Astrocyte (in vitro differentiated cells and primary cell): ENCODE measurements at regions not wholly inside any gene's neighbourhood (a gene's known extent, or its start where the extent isn't known, plus 50 kb on each side); places are given as distances from the start of the nearest gene placed in this dataset.

Source experiments
- EZH2 ChIP-seq: IDR thresholded peaks from 2 replicates; pipeline ENCODE4 v1.6.1; 2012; ENCODE audit warnings: mild to moderate bottlenecking, low read length, inconsistent platforms; ENCODE audit not compliant: insufficient read depth
- TF ChIP-seq, protein P1 (sequence below): IDR thresholded peaks from 2 replicates; pipeline ENCODE4 v1.5.1; 2011; ENCODE audit warnings: low read depth, mild to moderate bottlenecking, inconsistent platforms, low read length, moderate library complexity; ENCODE audit not compliant: insufficient read depth

GRCh38 chr9:135345775-135346433 is 133.7 kb upstream of the PPP1R26 start:
- TF ChIP-seq, protein P1, sequence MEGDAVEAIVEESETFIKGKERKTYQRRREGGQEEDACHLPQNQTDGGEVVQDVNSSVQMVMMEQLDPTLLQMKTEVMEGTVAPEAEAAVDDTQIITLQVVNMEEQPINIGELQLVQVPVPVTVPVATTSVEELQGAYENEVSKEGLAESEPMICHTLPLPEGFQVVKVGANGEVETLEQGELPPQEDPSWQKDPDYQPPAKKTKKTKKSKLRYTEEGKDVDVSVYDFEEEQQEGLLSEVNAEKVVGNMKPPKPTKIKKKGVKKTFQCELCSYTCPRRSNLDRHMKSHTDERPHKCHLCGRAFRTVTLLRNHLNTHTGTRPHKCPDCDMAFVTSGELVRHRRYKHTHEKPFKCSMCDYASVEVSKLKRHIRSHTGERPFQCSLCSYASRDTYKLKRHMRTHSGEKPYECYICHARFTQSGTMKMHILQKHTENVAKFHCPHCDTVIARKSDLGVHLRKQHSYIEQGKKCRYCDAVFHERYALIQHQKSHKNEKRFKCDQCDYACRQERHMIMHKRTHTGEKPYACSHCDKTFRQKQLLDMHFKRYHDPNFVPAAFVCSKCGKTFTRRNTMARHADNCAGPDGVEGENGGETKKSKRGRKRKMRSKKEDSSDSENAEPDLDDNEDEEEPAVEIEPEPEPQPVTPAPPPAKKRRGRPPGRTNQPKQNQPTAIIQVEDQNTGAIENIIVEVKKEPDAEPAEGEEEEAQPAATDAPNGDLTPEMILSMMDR, result no peak
- TF ChIP-seq EZH2, result no peak
